ENCODE measurements at regions not wholly inside any gene's neighbourhood (a gene's known extent, or its start where the extent isn't known, plus 50 kb on each side); places are given as distances from the start of the nearest gene placed in this dataset.
"Not testable (repeated sequence)": the region's sequence is repeated elsewhere in the genome, so short reads cannot be mapped to it uniquely, and the experiment has no call there.

DNA sequence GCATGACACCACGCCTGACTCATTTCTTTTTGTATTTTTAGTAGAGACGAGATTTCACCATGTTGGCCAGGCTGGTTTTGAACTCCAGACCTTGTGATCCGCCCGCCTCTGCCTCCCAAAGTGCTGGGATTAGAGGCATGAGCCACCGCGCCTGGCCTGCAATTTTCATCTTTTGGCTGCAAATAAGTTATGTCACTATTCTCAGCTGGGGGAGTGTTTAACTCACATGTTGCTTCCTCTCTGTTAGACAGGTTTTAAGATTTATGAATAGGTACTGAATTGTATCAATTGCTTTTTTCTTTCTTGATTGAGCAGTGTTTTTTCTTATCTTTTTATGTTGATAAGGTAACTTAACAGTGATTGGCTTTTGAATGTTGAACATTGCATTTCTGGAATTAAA lies 88.2 kb upstream of the ADCY2 start:
- DNase-seq; H3K36me3 ChIP-seq (ENCODE audit: control insufficient read depth, insufficient read depth, low read length); H3K4me3 ChIP-seq (ENCODE audit: low read length); H3K4me1 ChIP-seq (ENCODE audit: control insufficient read depth, insufficient read depth, low read length); H3K27me3 ChIP-seq (ENCODE audit: control insufficient read depth, insufficient read depth, low read length); H3K27ac ChIP-seq (ENCODE audit: low read length); H3K9me3 ChIP-seq (ENCODE audit: control insufficient read depth, low read depth, low read length): not testable (repeated sequence)
- WGBS (ENCODE audit: insufficient coverage, low lambda C conversion rate): no CpG with 5 or more reads among the region's 6 CpGs

DNA sequence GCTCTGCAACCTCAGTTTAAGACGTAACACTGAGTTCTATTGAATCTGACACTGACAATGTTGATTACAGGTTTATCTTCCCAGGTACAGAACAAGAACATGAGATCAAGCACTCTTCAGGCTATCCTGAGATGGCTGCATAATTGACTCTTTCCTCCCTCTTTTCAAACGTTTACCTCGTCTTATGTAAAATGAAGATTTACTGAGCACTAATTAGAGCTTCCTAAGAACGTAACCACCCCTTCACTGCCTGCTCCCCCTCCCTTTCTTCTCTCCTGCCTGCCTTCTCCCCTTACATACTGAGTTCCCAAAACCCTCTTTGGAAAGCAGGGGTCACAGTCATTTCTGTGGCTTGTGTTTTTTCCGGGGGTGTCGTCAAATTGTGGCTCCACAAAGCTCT lies 86.2 kb upstream of the ADCY2 start:
- not testable (repeated sequence) for DNase-seq; H3K27ac ChIP-seq (ENCODE audit: low read length); H3K27me3 ChIP-seq (ENCODE audit: control insufficient read depth, insufficient read depth, low read length); H3K4me3 ChIP-seq (ENCODE audit: low read length); H3K36me3 ChIP-seq (ENCODE audit: control insufficient read depth, insufficient read depth, low read length); H3K4me1 ChIP-seq (ENCODE audit: control insufficient read depth, insufficient read depth, low read length); H3K9me3 ChIP-seq (ENCODE audit: control insufficient read depth, low read depth, low read length)
- WGBS (ENCODE audit: insufficient coverage, low lambda C conversion rate): no CpG with 5 or more reads among the region's 6 CpGs

DNA sequence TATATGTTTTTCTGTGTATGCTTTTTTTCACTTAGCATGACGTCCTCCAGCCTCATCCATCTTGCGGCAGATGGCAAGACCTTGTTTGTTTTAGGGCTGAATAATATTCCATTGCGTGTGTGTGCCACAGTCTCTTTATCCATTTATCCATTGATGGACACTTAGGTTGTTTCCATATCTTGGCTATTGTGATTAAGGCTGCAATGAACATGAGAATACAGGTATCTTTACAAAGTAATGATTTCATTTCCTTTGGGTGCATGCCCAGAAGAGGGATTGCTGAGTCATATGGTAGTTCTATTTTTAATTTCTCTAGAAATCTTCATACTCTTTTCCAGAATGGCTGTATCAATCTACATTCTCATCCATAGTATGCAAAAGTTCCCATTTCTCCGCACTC lies 85.3 kb upstream of the ADCY2 start:
- WGBS (ENCODE audit: insufficient coverage, low lambda C conversion rate): no CpG with 5 or more reads among the region's 4 CpGs
- not testable (repeated sequence) for H3K36me3 ChIP-seq (ENCODE audit: control insufficient read depth, insufficient read depth, low read length); H3K4me3 ChIP-seq (ENCODE audit: low read length); H3K9me3 ChIP-seq (ENCODE audit: control insufficient read depth, low read depth, low read length); H3K4me1 ChIP-seq (ENCODE audit: control insufficient read depth, insufficient read depth, low read length); H3K27ac ChIP-seq (ENCODE audit: low read length); DNase-seq; H3K27me3 ChIP-seq (ENCODE audit: control insufficient read depth, insufficient read depth, low read length)

DNA sequence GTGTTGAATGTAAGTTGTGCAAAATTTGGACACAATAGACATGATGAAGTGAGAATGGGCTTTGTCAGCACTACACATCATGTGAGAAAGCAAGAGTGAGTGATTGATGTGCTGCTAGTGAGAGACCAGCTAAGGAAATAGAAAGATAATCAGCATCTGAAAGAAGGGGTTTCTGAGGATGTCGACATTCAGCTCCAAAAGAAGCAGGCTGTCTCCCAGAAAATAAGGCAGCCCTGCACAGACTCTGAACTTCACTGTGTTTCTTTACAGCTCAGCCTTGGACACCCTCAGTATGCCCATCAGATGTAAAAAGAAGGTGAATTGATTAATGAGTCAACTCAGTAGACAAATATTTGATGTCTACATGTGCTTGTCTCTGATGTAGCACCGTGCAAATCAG lies 80.8 kb upstream of the ADCY2 start:
- Histone ChIP-seq H3K27me3 (ENCODE audit: control insufficient read depth, insufficient read depth, low read length) (no peaks in the 10 kb centered on the region), H3K27ac (ENCODE audit: low read length) (no peak overlapping the region), H3K9me3 (ENCODE audit: control insufficient read depth, low read depth, low read length) (no peaks in the 10 kb centered on the region), H3K4me3 (ENCODE audit: low read length) (no peak overlapping the region), H3K4me1 (ENCODE audit: control insufficient read depth, insufficient read depth, low read length) (no peaks in the 10 kb centered on the region), H3K36me3 (ENCODE audit: control insufficient read depth, insufficient read depth, low read length) (no peaks in the 10 kb centered on the region)
- no peak for DNase-seq
- WGBS (ENCODE audit: insufficient coverage, low lambda C conversion rate): no CpG with 5 or more reads among the region's 2 CpGs

DNA sequence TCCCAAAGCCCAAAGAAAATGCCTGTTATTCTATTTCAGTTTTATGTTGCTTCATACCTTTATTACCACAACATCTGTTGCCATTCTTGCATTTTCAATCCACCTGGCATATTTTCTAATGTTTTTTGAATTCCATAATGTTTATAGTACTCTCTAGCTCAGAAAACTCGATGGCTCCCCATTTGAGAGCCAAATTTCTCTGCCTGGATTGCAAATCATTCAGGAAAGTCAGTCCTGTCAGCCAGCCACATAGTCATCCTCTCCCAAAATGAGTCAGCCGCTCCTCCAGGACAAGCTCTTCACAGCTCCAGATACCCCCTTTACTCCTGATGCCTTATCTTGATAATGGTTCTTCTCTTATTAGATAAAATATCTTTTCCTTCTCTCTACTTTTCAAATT lies 78.2 kb upstream of the ADCY2 start:
- Histone ChIP-seq H3K36me3 (ENCODE audit: control insufficient read depth, insufficient read depth, low read length) (no peaks in the 10 kb centered on the region), H3K4me1 (ENCODE audit: control insufficient read depth, insufficient read depth, low read length) (no peaks in the 10 kb centered on the region), H3K4me3 (ENCODE audit: low read length) (no peak overlapping the region), H3K27ac (ENCODE audit: low read length) (no peak overlapping the region), H3K9me3 (ENCODE audit: control insufficient read depth, low read depth, low read length) (no peaks in the 10 kb centered on the region), H3K27me3 (ENCODE audit: control insufficient read depth, insufficient read depth, low read length) (no peaks in the 10 kb centered on the region)
- DNase-seq: no peak
- WGBS (ENCODE audit: insufficient coverage, low lambda C conversion rate): 57% methylated on average over 1 of the region's 2 CpGs

DNA sequence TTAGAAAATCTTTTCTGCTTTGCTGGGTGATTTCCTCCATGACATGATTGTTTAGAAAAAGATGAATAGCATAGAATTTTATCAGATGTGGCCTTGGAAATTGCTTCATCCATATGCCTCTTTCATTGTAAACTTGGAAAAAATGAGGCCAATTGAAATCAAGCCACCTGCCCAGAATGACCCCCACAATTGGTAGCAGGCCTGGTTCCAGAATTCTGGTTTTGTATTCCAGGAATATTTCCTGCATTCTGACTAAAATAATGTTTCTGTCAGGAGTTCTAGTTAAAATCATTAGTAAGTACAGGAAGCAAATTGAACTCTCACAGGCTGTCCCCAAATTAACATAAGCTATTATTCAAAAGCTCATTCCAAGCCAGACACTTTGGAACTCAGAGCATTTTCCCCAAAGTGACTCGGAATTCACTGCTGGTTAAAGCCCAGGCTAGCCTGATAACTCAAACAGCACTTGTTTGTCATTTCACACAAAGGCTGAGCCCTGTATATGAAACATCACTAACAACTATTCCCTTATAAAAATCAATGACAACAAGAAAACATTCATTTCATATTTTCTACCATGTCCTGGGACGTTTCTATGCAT lies 75.1 kb upstream of the ADCY2 start:
- 57% methylated on average over 1 of the region's 2 CpGs for WGBS (ENCODE audit: insufficient coverage, low lambda C conversion rate)
- no peak overlapping the region for H3K4me3 ChIP-seq (ENCODE audit: low read length)
- H3K27ac ChIP-seq (ENCODE audit: low read length): no peak overlapping the region
- DNase-seq: no peak
- H3K4me1 ChIP-seq (ENCODE audit: control insufficient read depth, insufficient read depth, low read length): no peaks in the 10 kb centered on the region
- H3K27me3 ChIP-seq (ENCODE audit: control insufficient read depth, insufficient read depth, low read length): no peaks in the 10 kb centered on the region
- no peaks in the 10 kb centered on the region for H3K9me3 ChIP-seq (ENCODE audit: control insufficient read depth, low read depth, low read length)
- no peaks in the 10 kb centered on the region for H3K36me3 ChIP-seq (ENCODE audit: control insufficient read depth, insufficient read depth, low read length)

DNA sequence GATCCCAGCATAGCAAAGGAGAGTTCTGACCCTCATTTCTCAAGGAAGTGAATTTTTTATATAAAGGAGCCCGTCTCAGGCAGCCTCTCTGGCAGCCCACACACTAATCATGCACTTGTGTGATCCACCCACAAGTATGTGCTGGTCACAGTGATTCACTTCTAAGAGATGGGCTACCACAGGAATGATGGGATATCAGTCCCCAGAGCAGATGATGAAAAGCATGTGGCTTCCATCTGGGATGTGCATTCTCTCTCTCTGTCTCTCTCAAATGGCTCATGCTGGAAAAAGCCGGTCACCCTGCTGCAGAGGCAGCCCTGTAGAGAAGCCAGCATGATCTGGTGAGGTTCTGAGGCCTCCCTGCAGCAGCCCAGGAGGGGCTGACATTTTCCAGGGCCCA lies 74.2 kb upstream of the ADCY2 start:
- H3K4me3 ChIP-seq (ENCODE audit: low read length): no peak overlapping the region
- H3K36me3 ChIP-seq (ENCODE audit: control insufficient read depth, insufficient read depth, low read length): no peaks in the 10 kb centered on the region
- no CpG with 5 or more reads among the region's 2 CpGs for WGBS (ENCODE audit: insufficient coverage, low lambda C conversion rate)
- H3K9me3 ChIP-seq (ENCODE audit: control insufficient read depth, low read depth, low read length): no peaks in the 10 kb centered on the region
- no peaks in the 10 kb centered on the region for H3K4me1 ChIP-seq (ENCODE audit: control insufficient read depth, insufficient read depth, low read length)
- no peak overlapping the region for H3K27ac ChIP-seq (ENCODE audit: low read length)
- no peak for DNase-seq
- H3K27me3 ChIP-seq (ENCODE audit: control insufficient read depth, insufficient read depth, low read length): no peaks in the 10 kb centered on the region

DNA sequence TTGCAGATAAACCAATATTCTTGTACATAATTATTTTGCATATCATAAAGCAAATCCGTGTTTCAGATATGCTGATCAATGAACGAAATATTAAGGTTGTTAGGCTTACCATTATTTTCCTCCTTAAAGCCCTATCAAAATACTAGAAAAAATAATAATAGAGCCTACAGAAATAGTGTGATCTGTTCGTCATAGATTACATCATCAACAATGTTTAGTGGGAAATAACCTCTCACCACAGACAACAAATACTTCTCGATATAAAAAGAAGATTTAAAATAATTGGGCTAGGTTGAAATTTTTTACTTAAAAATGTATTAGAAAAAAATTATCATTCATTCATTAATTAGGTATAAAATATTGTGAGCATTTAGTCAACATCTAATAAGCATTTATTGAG lies 71.0 kb upstream of the ADCY2 start:
- Histone ChIP-seq H3K4me1 (ENCODE audit: control insufficient read depth, insufficient read depth, low read length) (no peaks in the 10 kb centered on the region), H3K4me3 (ENCODE audit: low read length) (no peak overlapping the region), H3K27me3 (ENCODE audit: control insufficient read depth, insufficient read depth, low read length) (no peaks in the 10 kb centered on the region), H3K27ac (ENCODE audit: low read length) (no peak overlapping the region), H3K36me3 (ENCODE audit: control insufficient read depth, insufficient read depth, low read length) (no peaks in the 10 kb centered on the region), H3K9me3 (ENCODE audit: control insufficient read depth, low read depth, low read length) (no peaks in the 10 kb centered on the region)
- 100% methylated on average over 3 of the region's 4 CpGs for whole genome bisulfite sequencing (ENCODE audit: insufficient coverage, low lambda C conversion rate)
- DNase-seq: no peak

DNA sequence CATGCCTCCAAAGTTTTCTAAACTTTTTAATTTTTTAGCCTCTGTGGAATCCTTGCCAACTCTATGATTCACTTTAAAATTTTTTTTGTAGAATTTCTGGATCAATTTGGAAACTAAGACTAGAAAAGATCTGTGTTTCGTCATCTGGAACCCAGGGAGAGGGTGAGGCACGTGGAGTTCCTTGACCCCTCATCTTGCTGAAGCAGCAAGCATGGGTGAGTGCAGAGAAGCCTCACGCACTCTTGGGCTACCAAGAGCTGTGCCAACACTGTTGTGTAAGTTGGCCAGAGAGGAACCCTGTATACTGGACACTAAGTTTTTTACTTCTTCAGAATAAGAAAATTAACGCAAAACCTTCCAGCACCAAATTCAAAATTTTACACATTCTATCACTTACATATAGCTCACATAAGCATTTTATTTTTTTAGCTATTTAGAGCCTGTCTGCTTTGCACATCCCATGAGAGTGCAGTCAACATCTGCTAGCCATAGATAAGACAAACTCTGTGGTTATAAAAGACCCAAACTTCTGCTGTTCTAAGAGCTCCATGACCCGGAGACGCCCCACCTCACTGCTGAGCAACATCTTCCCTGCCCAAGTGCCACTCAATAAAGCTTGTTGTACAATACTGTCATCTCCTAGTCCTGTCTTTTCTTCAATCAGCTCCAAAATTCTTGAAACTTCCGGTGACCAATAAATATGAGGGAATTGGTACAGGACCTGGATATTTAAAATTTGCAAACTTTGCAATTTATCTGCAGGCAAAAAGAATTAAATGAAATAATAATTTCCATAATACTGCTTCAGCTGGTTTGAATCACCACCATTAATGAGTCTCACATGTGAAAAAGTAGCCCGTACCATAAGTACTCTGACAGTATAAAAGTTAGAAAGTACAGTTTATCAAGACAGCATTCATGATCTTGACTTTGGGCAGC lies 69.7 kb upstream of the ADCY2 start:
- no peaks in the 10 kb centered on the region for H3K4me1 ChIP-seq (ENCODE audit: control insufficient read depth, insufficient read depth, low read length)
- H3K9me3 ChIP-seq (ENCODE audit: control insufficient read depth, low read depth, low read length): no peaks in the 10 kb centered on the region
- no peak for DNase-seq
- no peaks in the 10 kb centered on the region for H3K27me3 ChIP-seq (ENCODE audit: control insufficient read depth, insufficient read depth, low read length)
- 100% methylated on average over 2 of the region's 8 CpGs for WGBS (ENCODE audit: insufficient coverage, low lambda C conversion rate)
- no peaks in the 10 kb centered on the region for H3K36me3 ChIP-seq (ENCODE audit: control insufficient read depth, insufficient read depth, low read length)
- H3K4me3 ChIP-seq (ENCODE audit: low read length): no peak overlapping the region
- H3K27ac ChIP-seq (ENCODE audit: low read length): no peak overlapping the region

DNA sequence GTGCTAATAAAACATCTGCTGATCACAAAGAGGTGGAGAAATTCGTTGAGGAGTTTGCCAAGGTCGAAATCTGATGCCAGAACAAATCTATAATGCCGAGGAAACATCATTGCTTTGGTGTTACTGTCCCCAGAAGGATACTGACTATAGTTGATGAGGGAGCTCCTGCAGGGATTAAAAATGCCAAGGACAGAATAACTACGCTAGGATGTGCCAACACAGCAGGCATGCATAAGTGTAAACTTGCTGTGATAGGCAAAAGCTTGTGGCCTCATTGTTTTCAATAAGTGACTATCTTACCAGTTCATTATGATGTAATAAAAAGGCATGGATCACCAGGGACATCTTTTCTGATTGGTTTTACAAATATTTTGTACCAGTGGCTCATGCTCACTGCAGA lies 66.8 kb upstream of the ADCY2 start:
- Histone ChIP-seq H3K9me3 (ENCODE audit: control insufficient read depth, low read depth, low read length) (no peaks in the 10 kb centered on the region), H3K36me3 (ENCODE audit: control insufficient read depth, insufficient read depth, low read length) (no peaks in the 10 kb centered on the region), H3K4me3 (ENCODE audit: low read length) (no peak overlapping the region), H3K4me1 (ENCODE audit: control insufficient read depth, insufficient read depth, low read length) (no peaks in the 10 kb centered on the region), H3K27ac (ENCODE audit: low read length) (no peak overlapping the region), H3K27me3 (ENCODE audit: control insufficient read depth, insufficient read depth, low read length) (no peaks in the 10 kb centered on the region)
- no peak for DNase-seq
- no CpG with 5 or more reads among the region's 4 CpGs for WGBS (ENCODE audit: insufficient coverage, low lambda C conversion rate)

DNA sequence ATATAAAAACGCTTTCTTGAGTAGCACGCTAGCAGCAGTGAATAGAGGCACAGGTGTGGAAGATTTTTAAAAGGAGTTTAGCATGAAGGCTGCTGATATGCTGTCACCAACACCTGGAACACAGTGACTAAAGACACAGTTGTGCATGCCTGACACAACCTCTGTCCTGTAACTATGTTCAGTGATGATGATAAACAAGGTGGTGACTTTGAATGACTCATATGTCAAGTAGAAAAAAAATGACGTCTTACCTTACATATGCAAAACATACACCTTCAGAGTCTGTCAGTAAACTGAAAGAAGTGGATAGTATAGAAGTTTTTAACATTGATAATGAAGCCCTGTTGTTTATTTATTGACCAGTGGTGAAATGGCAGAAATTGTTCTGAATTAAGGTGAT lies 66.2 kb upstream of the ADCY2 start:
- peak in 1 of 2 donors; percentile 25 for DNase-seq
- Histone ChIP-seq H3K36me3 (ENCODE audit: control insufficient read depth, insufficient read depth, low read length) (no peaks in the 10 kb centered on the region), H3K9me3 (ENCODE audit: control insufficient read depth, low read depth, low read length) (no peaks in the 10 kb centered on the region)

More for the DNA sequence above, 66.2 kb upstream of the ADCY2 start:
- H3K4me1 ChIP-seq (ENCODE audit: control insufficient read depth, insufficient read depth, low read length): no peaks in the 10 kb centered on the region
- H3K27me3 ChIP-seq (ENCODE audit: control insufficient read depth, insufficient read depth, low read length): no peaks in the 10 kb centered on the region
- WGBS (ENCODE audit: insufficient coverage, low lambda C conversion rate): 13% methylated on average over 1 of the region's 3 CpGs
- no peak overlapping the region for H3K4me3 ChIP-seq (ENCODE audit: low read length)
- H3K27ac ChIP-seq (ENCODE audit: low read length): no peak overlapping the region
